ENCODE measurements at regions not wholly inside any gene's neighbourhood (a gene's known extent, or its start where the extent isn't known, plus 50 kb on each side); places are given as distances from the start of the nearest gene placed in this dataset.

DNA sequence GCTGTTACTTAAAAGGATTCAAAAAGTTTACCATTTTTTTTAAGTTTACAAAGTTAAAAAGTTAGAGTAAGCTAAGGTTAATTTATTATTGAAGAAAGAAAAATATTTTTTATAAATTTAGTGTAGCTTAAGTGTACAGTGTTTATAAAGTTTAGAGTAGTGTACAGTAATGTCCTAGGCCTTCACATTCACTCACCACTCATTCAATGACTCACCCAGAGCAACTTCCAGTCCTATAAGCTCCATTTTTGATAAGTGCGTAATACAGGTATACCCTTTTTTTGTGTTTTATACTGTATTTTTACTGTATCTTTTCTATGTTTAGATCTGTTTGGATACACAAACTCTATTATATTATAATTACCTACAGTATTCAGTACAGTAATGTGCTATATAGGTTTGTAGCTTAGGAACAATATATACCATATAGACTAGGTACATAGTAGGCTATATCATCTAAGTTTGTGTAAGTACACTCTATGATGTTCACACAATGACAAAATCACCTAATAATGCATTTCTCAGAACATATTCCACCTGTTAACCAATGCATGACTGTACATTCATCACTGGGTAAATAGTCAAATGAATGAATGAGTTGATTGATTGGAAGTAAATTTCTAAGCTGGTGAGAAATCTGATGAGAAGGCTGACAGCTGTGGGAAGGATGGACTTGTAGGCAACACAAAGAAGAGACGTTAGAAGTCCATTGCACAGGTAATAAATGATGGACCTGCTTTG lies 95.2 kb upstream of the CDIN1 start:
- TF ChIP-seq, protein P1, sequence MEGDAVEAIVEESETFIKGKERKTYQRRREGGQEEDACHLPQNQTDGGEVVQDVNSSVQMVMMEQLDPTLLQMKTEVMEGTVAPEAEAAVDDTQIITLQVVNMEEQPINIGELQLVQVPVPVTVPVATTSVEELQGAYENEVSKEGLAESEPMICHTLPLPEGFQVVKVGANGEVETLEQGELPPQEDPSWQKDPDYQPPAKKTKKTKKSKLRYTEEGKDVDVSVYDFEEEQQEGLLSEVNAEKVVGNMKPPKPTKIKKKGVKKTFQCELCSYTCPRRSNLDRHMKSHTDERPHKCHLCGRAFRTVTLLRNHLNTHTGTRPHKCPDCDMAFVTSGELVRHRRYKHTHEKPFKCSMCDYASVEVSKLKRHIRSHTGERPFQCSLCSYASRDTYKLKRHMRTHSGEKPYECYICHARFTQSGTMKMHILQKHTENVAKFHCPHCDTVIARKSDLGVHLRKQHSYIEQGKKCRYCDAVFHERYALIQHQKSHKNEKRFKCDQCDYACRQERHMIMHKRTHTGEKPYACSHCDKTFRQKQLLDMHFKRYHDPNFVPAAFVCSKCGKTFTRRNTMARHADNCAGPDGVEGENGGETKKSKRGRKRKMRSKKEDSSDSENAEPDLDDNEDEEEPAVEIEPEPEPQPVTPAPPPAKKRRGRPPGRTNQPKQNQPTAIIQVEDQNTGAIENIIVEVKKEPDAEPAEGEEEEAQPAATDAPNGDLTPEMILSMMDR (IDR thresholded peaks at IDR 0.05), result no peak
- no peak for TF ChIP-seq ZFX (IDR thresholded peaks at IDR 0.05; ENCODE audit: borderline replicate concordance)

All from 22Rv1 (cell line).